ENCODE measurements at regions not wholly inside any gene's neighbourhood (a gene's known extent, or its start where the extent isn't known, plus 50 kb on each side); places are given as distances from the start of the nearest gene placed in this dataset.

DNA sequence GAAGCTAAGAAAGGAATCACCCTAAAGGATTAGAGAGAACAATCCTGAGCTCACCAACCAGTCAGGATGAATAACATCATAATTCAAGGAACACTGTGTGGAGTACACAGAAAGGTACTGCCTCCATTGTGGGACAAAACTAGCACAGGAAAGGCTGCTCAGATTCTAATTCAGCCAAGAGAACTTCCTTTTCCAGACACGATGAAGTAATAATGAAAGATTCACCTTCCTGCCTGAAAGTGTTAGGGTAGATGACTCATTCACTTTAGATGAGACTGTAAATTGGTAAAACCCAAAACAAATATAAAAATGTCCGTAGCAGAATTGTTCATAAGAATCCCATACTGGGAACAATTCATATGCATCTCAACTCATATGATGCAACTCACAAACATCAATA, 167.2 kb downstream of the CDC14C start:
- TF ChIP-seq, protein P1, sequence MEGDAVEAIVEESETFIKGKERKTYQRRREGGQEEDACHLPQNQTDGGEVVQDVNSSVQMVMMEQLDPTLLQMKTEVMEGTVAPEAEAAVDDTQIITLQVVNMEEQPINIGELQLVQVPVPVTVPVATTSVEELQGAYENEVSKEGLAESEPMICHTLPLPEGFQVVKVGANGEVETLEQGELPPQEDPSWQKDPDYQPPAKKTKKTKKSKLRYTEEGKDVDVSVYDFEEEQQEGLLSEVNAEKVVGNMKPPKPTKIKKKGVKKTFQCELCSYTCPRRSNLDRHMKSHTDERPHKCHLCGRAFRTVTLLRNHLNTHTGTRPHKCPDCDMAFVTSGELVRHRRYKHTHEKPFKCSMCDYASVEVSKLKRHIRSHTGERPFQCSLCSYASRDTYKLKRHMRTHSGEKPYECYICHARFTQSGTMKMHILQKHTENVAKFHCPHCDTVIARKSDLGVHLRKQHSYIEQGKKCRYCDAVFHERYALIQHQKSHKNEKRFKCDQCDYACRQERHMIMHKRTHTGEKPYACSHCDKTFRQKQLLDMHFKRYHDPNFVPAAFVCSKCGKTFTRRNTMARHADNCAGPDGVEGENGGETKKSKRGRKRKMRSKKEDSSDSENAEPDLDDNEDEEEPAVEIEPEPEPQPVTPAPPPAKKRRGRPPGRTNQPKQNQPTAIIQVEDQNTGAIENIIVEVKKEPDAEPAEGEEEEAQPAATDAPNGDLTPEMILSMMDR (conservative IDR thresholded peaks at IDR 0.05) = no peak
- no peak for TF ChIP-seq ZFX (IDR thresholded peaks at IDR 0.05)

Data from C4-2B (cell line).